ENCODE measurements at regions not wholly inside any gene's neighbourhood (a gene's known extent, or its start where the extent isn't known, plus 50 kb on each side); places are given as distances from the start of the nearest gene placed in this dataset.

GRCh38 chr1:199868777-199869176, 158.7 kb upstream of the NR5A2 start:
- no peak for DNase-seq (ENCODE audit: low spot score)
- no peaks in the 10 kb centered on the region for H3K79me2 ChIP-seq (ENCODE audit: insufficient read depth, low read length)
- H3K9ac ChIP-seq (ENCODE audit: insufficient read depth, low read depth, low read length): no peak overlapping the region
- no peak for FAIRE-seq
- H3K4me2 ChIP-seq (ENCODE audit: low read depth, low read length): no peak overlapping the region
- ChIA-PET POLR2A (no interaction called here), CTCF (ENCODE audit: low intra/inter-chr PET ratio, low total read pairs) (no interaction called here)
- H2AFZ ChIP-seq (ENCODE audit: low read length): no peak overlapping the region
- H3K4me1 ChIP-seq (ENCODE audit: insufficient read depth, low read length): 0 out of 2 replicates have a peak, but pooled peaks cover 12% of the 10 kb centered on the region
- intact Hi-C loops (cut with micrococcal nuclease; ENCODE audit: unreplicated experiment): no loop called here
- in situ Hi-C loops (cut with HindIII; ENCODE audit: extremely low pct_ligation_motif_present, low pct_unique_long_range_greater_than_20kb): no loop called here
- H3K9me3 ChIP-seq (ENCODE audit: low read length): no peaks in the 10 kb centered on the region
- no TSS peak for BruUV-seq (replicated peaks)
- 0% methylated on average over 3 of the region's 3 CpGs for WGBS (ENCODE audit: low lambda C conversion rate)
- no peak overlapping the region for H3K27ac ChIP-seq (ENCODE audit: extremely low read length, insufficient read depth, low read length)
- H3K36me3 ChIP-seq (replicated peaks in 1 of 2; ENCODE audit: control insufficient read depth in 1 of 2, insufficient read depth in 2 of 2, low read length in 2 of 2): no peaks in the 10 kb centered on the region
- TF ChIP-seq ATF6 (CRISPR knock-in tag; conservative IDR thresholded peaks at IDR 0.05): no peak
- TF ChIP-seq SRSF4 (IDR thresholded peaks at IDR 0.05; ENCODE audit: low read depth, low read length, poor library complexity, severe bottlenecking): no peak
- TF ChIP-seq ZBTB34 (CRISPR knock-in tag; IDR thresholded peaks at IDR 0.05): no peak
- no peak for TF ChIP-seq MEF2D (CRISPR knock-in tag; IDR thresholded peaks at IDR 0.05)
- no peak for TF ChIP-seq NR0B2 (CRISPR knock-in tag; IDR thresholded peaks at IDR 0.05)
- TF ChIP-seq JDP2 (CRISPR knock-in tag; IDR thresholded peaks at IDR 0.05; ENCODE audit: borderline replicate concordance): no peak
- no peak for TF ChIP-seq ZNF296 (CRISPR knock-in tag; conservative IDR thresholded peaks at IDR 0.05)
- TF ChIP-seq ZNF713 (CRISPR knock-in tag; IDR thresholded peaks at IDR 0.05): no peak
- TF ChIP-seq ZNF350 (CRISPR knock-in tag; IDR thresholded peaks at IDR 0.05; ENCODE audit: borderline replicate concordance, low read depth): no peak
- TF ChIP-seq ZNF703 (CRISPR knock-in tag; IDR thresholded peaks at IDR 0.05; ENCODE audit: borderline replicate concordance): no peak
- TF ChIP-seq FOXK1 (CRISPR knock-in tag; IDR thresholded peaks at IDR 0.05; ENCODE audit: borderline replicate concordance, low read depth): no peak
- TF ChIP-seq, protein P1, sequence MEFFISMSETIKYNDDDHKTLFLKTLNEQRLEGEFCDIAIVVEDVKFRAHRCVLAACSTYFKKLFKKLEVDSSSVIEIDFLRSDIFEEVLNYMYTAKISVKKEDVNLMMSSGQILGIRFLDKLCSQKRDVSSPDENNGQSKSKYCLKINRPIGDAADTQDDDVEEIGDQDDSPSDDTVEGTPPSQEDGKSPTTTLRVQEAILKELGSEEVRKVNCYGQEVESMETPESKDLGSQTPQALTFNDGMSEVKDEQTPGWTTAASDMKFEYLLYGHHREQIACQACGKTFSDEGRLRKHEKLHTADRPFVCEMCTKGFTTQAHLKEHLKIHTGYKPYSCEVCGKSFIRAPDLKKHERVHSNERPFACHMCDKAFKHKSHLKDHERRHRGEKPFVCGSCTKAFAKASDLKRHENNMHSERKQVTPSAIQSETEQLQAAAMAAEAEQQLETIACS (CRISPR knock-in tag; IDR thresholded peaks at IDR 0.05): no peak
- TF ChIP-seq RFXANK (CRISPR knock-in tag; IDR thresholded peaks at IDR 0.05): no peak
- TF ChIP-seq ZFAT (CRISPR knock-in tag; conservative IDR thresholded peaks at IDR 0.05): no peak
- TF ChIP-seq ZNF256 (CRISPR knock-in tag; conservative IDR thresholded peaks at IDR 0.05): no peak
- no peak overlapping the region for H3K4me3 ChIP-seq (replicated peaks in 1 of 3; ENCODE audit: insufficient read depth in 1 of 3, low read depth in 2 of 3, low read length in 3 of 3)
- no peak for ATAC-seq
- no peaks in the 10 kb centered on the region; a peak in 1 of 5 replicates for H3K27me3 ChIP-seq (ENCODE audit: control insufficient read depth in 1 of 2, insufficient read depth in 2 of 2, low read length in 2 of 2)
- no peaks in the 10 kb centered on the region for H4K20me1 ChIP-seq (ENCODE audit: insufficient read depth, low read length)
